ENCODE measurements at regions not wholly inside any gene's neighbourhood (a gene's known extent, or its start where the extent isn't known, plus 50 kb on each side); places are given as distances from the start of the nearest gene placed in this dataset.

DNA sequence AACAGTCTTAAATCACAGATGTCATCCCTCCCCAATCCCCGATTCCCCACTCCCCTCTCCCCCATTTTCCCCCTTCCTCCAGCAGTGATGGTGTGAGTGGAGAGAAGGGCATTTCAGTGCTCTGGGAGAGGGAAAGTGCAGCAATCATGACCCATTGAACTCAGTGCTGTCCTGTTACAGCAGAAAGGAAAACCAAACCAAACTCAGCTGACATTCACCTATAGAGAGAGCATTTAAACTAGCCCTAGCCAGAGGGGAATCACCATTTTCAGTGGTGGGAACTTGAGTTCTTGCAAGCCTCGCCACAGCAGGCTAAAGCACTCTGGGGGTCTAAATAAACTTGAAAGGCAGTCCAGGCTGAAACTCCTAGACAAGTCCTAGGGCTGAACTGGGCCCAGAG lies 129.9 kb upstream of the COL21A1 start:
- no peak for DNase-seq (ENCODE audit: low spot score)

DNA sequence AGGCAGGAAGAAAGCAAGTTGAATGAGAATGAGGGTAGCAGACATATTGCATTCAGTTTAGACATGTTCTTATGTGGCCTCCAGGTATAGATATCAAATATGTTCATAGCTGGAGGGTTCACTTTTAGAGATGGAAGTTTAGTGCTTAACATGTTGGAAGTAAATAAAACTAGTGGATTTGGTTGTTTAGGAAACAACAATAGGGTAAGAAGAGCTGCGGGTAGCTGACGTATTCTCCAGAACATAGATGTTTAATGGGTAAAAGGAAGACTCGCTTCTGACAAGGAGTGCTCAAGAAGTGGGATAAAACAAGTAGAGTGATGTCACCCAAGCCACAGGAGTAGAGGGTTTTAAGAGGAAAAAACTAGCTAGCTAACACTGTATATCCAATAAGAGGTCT lies 128.4 kb upstream of the COL21A1 start:
- DNase-seq (ENCODE audit: low spot score), result no peak

DNA sequence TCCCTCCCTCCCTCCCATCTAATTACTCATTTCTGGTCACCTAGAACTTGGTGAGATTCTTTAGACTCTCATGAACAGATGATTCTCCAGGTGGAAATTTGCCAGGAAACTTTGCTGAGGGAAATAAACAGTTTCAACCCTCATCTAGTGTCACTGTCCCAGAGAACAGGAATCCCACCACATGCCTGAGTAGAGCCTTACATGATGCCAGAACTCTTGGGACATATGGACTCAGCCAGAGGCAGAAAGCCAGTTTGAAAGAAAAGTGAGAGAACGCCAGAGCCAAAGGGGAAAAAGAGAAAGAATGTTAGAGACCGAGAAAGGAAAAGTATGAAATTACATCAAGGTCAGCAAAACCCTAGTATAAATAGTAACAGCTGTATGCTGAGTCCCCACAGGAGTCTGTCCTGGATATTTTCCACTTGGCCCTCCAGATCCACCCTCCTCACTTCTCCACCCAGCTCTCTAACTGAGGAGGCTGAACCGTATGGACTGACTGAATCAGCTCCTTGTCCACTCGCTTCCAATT lies 127.5 kb upstream of the COL21A1 start:
- peak; percentile 57 for DNase-seq (ENCODE audit: low spot score)

DNA sequence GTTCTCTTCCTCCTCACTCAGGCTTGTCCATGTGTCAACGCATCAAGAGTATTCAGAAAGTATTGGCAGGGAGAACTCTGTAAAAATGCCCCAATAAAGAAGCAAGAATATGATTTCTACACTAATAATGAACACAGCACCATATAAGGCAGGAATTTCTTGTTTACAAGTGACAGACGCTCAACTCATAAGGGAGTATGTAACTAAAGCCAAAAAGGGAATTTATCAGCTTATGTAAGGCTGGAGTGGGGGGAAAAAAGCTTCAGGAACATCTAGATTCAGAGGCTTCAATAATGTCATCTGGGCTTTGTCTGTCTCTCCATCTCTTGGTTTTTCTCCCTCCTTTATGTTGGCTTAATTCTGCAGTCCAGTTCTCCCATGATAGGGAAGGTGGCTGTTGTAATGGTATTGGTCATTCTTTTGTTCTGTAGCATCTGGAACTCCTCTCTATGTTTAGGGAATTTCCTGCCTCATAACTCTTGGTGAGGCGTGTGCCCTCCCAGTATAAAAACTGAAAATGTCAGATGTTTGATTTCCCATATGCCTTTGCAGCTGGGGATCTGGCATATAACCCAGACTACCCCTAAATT lies 125.1 kb upstream of the COL21A1 start:
- no peak for DNase-seq (ENCODE audit: low spot score)

DNA sequence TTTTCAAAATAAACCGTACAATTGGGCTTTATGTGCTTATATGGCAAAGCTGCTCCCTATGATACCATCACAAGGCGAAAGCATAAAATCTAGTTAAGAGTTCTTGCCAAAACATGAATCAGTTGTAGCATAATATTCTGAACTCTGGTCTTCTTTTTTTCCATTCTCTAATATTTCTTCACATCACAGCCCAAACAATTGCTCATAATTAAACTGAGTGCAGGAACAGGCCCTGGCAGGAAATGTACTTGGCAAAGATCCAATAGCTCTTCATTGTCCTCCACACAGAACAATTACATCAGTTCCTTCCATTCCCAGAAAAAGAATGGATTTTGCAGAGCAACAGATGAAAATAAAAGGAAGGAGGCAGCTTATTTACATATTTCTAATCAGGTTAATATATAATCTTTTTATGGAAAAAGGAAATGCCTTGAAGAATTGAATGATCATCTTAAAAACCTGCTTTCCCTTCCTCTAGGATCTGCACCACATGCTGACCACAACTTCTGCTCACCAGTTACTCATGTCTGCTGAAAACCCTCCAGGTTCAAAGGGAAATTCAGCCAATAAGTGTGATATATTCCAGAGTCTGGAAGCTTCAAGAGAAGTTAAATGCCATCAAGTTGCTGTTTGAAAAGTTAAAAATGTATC lies 123.3 kb upstream of the COL21A1 start:
- peak; percentile 94 for DNase-seq (ENCODE audit: low spot score)

DNA sequence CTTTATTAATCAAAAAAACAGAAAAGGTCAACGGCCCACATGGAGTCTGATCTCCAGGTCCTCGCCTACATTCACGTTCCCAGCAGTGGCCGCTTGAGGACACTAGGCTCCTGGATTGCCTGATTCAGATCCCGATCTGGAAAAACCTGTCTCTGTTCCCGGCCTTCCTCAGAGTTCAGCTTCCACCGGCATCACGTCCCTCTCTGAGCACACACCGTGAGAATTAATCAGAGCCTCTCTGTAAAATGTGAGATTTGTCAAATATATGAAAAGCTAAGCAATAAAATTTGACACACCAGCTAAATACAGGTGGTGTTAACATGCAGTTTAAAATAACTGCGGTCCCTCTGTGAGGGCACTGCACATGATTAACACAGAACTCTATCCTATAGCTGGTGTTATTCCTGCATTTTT lies 122.8 kb upstream of the COL21A1 start:
- DNase-seq (ENCODE audit: low spot score), result peak; percentile 84

DNA sequence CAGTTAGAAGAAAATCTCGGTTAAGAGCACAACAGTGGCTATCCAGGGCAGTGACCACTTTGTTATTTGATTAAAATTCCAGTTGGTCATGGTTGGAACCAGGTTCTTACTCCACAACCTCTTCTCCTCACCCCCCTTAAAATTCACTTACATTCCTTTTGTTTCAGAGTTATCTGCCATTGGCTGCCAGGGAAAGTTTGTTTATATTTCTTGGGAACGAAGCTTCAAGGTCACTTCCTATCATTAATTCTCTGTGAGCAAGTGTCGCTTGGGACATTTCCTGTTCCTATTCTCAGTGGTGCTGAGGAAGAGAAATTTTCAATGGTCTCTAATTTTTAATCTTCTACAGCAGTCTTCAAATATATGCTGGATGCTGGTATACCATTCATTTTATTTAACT lies 121.1 kb upstream of the COL21A1 start:
- DNase-seq (ENCODE audit: low spot score), result no peak

DNA sequence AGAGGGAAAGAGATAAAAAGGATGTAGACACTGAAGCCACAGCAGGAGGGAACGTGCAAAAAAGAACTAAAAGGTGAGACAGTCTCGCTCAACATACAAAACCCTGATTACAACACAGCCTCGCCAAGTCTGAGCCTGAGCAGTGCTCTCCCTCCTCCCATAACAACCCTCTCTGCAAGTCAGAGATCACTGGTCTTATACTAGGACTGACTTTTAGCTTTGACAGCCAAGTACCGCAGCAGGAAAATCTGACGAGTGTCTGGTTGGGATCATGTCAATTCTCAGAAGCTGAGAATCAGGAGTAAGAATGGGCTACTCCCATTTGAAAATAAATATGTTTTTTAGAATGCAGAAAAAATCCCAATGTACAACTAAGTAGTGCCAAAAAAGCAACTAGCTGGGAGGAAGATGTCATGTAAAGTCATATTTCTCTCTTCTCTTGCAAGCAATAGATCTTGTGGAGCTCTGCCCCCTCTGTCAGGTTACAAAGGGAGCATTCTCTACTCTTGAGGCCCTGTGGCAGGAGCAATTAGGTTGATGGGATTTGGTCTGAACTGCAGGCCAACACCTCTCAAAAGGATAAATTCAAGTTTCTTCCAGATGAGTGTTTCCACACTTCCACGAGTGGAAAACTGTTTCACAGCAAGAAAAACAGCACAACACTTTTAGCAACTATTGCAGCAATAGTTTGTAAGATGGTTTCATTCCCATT lies 118.9 kb upstream of the COL21A1 start:
- no peak for DNase-seq (ENCODE audit: low spot score)

DNA sequence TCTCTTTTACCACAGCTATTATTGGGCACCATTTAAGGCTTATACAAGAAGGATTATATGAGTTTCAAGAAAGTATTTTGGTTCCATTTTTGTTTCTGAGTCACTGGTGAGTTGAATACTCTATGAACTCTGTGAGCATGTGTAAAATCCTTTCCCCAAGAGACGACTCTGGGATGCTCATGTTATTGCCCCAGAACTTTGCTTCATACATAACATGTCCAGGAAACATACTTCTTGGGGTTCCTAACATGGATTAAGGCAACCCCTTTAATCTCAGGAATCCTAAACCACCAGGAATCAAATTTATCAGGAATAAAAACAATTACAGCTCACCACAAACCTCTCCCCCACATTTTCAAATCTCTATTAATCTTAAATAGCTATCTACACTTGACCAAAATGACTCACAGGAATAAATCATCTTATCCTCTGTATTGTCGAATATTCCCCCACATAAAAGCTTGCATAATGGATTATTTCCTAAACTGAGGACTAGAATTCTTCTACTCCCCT lies 117.5 kb upstream of the COL21A1 start:
- DNase-seq (ENCODE audit: low spot score), result peak; percentile 10

DNA sequence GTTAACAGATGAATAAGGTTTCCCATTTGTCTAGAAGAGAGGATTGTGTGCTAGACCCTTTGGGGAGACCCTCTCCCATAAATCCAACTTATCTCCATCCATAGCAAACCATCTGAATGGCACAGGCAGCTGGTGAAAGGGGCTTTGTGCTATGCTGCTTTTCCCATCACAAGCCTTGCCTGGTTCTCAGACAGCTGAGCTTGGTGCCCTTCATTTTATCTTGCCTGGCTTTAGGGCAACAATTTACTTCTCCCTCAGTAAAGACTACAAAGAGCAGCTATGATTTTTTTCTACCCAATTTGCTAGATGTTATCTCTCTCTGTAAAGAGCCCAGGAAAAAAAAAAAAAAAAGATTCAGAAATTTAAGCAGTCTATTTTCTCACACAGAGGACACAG lies 117.0 kb upstream of the COL21A1 start:
- no peak for DNase-seq (ENCODE audit: low spot score)

DNA sequence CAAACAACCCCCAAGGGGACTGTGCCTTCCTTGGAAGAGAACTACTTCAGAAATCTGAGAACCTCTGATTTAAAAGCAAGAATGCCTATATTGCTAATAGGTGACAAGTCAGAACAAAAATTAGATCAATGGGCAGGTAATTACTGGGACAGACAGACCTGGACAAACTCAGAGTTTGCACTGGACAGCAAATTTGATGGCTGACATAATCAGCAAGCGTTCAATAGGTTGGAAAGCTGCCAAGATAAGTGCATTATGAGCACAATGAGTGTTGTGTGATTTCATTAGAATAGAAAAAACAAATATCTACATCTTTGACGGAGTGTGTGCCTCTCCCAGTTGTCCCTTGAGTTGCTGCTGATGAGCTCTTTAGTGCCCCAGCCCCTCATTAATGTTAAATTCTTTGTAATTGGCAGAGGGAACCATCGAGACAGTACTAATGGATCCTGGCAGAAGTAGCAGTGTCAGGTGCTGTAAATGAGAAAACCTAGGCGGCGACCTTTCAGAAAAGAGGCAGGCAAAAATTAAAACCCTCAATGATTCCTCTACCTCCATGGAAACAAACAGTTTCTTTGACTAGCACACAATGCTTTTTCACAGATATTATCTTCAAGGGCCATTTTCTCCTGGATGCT lies 116.5 kb upstream of the COL21A1 start:
- DNase-seq (ENCODE audit: low spot score), result no peak

DNA sequence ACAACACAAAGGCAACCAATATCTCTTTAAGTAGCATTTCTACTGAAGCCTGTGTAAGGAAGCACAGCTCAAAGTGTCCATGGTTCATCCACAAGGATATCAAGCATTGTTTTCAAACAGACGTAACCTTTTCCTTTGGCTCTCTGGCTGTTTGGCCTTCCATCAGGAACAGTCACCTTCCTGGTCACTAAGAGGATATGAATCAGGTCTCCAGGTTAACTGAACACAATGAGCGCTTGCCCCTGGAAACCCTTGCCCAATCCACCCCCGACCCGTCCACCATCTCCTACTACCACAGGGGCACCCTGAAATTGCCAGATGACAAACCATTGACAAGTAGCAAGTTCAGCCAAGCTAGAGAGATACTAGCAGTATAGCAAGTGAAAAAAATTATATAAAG lies 114.4 kb upstream of the COL21A1 start:
- peak; percentile 43 for DNase-seq (ENCODE audit: low spot score)

DNA sequence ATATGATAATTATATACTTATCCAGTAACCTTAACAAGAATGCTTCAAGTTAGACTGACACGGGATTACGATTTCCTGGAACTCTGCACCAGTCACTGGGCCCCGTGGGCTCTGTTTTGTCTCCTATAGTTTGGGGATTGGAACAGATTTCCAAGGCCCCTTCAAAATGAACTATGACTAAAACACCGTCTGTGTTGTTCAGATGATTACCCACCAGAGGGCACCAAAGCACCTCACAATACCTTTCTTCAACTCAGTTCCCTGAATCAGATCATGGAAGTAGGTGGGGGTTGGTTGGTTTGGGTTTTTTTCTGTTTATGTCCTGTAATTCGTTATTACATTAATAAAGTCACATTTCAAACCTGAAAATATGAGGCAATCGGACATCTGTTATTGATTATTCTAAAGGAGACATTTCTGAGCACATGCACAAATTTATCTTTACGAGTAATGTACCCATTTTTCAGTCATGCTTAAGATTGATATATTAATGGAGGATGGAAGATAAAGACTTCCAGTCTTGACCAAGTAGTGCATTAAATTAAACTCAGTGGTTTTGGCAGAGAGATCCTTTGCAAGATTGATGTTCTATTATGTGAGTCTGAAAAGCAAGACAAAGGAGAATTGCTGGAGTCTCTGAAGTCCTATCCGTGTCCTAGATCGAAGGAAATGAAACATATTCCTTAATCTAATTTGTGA lies 112.0 kb upstream of the COL21A1 start:
- DNase-seq (ENCODE audit: low spot score), result peak; percentile 73

DNA sequence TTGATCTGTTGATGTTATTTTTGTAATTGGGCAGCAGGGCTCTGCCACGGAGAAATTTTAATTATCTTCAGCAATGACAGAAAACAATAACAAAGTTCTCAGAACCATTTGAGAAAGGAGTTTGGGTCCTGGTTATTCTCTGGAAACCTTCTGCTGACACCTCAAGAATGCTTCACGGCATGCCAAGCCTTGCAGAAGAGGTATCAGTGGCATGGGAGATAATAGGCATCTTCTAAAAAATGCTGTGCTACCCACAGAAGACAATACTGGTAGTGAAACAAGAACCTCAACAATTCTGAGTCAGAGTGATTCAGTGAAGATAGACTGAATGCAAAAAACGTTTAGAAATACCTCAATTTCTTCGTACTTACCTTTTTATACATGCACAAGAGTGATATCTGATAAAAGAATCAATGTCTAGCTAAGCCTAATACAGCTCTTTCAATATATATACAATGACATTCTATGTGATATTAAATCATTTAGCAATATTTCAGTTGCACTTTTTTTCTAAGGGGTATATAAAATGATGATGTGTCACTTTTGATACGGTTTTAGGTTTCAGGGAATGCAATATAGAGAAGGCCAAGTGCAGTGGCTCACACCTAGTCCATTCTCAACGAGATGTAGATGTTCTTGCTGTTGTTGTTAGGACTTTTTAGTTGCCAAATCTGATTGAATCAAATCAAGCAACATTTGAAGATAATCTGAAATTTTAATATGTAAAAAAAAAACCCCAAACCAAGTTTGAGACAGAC lies 110.4 kb upstream of the COL21A1 start:
- DNase-seq (ENCODE audit: low spot score), result peak; percentile 49

DNA sequence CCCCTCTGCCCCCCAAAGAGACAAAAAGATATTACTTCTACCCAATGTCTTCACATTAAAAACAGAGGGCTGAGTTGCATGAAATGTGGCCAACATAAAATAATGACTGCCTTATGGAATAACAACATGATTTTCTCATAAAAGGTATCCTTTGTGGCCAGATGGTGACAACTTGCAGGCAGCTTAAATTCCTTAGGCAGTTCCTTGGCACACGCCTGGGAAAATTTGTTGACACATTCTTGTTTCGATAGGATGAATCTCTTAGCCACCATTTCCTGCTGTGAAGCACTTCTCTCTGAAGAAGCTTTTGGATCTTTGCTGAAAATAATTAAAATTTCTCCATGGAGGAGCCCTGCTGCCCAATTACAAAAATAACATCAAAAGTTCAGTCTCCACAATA lies 109.0 kb upstream of the COL21A1 start:
- DNase-seq (ENCODE audit: low spot score), result no peak

DNA sequence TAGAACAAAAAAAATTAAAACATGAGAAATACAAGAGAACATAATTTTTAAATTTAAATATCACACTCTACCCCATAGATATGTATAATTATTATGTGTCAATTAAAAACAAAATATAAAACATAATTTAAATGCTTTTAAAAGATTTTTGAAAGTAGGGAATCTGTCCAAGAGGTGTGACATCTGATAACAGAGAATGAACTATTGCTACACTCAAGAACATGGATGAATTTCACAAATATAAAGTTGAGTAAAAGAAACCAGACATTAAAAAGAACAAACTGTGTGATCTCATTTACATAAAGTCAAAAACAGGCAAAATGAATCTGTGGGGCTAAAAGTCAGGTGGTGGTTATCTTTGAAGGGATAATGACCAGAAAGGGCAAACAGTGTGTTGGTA lies 106.5 kb upstream of the COL21A1 start:
- no peak for DNase-seq (ENCODE audit: low spot score)

DNA sequence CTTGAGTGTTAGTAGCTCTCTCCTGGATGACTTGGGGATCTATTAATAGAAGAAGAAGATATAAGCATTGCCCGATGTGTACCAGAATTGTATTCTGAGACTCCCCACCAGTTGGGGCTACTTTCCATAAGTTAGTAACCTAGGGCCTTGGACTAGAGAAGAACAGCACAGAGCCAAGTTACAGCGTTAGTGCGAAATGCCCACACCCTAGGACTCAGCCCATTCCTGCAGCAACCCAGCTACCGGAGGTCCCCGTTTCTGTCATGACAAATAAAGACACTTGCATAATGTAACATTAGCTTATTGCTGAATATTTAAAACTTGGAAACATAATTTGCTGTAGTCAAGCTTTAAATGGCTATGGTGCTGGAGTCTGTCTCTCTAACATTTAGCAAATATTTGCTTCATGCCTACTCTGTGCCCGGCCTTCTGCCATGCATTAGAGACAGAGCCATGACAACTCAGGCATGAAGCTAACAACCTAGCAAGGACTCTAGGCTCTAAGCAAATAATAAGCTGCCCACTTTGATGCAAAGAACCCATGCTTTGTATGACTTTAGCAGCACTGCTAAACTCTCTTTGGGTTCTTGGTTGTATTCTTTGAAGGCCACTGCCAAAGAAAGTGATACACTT lies 103.4 kb upstream of the COL21A1 start:
- DNase-seq (ENCODE audit: low spot score), result no peak

DNA sequence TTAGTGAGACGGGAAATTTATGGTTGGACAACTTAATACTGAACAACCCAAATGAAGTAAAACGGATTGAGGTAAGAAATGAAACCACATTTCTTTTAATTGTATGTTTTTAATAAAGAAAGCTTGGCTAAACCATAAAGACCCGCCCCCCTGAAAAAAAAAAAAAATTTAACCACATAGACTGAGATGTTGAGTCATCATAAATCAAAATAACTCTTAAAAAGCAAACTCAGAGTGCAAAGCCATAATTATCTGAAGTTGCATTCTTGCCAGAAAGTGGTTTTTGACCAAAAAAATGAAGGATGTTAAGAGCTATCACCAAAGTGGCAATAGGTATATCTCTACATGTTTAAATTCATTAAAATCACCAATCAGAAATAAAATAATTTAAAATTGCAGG lies 101.8 kb upstream of the COL21A1 start:
- no peak for DNase-seq (ENCODE audit: low spot score)

DNA sequence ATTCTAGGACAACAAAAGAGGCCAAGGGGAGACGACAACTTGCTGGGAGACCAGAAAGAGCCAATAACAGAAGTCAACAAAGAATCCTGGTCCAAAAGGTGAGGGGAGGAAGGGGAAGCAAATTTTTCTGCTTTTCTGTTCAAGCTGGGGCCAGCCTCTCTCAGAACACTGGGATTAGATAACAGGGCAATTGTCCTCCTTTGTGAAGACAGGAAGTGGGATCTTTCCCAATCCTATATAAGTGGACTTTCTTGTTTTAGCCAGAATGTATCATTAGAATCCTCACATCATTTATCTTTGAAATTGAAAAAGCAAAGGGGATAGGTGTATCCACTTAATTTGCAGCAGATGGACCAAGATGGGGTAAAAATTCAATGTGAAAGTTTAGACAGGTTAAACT lies 101.2 kb upstream of the COL21A1 start:
- no peak for DNase-seq (ENCODE audit: low spot score)

DNA sequence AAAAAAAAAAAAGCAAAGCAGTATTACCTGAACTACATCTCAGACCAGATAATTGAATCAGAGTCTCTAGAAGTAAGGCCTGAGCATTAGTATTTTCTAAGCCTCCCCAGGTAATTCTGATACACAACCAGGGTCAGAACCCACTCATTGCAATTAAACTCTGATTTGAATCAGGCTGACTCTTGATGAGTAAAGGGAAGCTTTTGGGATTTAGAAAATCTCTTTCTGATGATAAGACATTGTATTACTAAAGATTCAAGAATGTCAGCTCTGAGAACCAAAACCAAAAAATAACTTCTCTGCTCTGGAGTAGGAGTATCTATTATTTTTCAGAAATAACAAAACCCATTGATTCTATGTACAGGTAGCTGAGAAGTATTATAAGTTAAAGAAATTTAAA lies 100.1 kb upstream of the COL21A1 start:
- DNase-seq (ENCODE audit: low spot score), result peak; percentile 31

DNA sequence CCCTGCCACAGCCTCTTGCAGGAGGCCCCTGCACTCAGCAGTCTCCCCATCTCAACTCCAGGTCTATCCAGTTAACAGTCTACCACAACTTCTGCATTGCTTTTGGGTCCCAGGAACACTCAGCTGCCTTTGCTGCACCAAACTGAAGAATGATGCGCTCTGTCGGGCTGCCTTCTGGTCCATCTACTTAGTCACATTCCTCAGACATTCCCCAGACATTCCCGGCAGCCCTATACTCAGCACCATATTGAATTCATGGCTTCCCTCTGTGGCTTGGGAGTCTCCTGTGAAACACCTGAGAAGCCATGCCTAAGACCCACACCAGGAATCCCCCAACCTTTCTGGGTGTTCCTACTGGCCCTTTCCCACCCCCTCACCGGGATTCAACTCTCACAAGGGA lies 99.6 kb upstream of the COL21A1 start:
- peak; percentile 68 for DNase-seq (ENCODE audit: low spot score)
